Muscle of leg (tissue), 3 donors: ENCODE measurements at regions not wholly inside any gene's neighbourhood (a gene's known extent, or its start where the extent isn't known, plus 50 kb on each side); places are given as distances from the start of the nearest gene placed in this dataset.

Source experiments
- DNase-seq: peaks from one replicate; pipeline ENCODE4 v3.0.0; 2013
- H3K27ac ChIP-seq: one replicate; pipeline ENCODE4 v1.5.1; 2013; ENCODE audit warnings: mild to moderate bottlenecking, low read length, control low read depth
- H3K27me3 ChIP-seq: one replicate; pipeline ENCODE4 v1.6.1; 2013; ENCODE audit warnings: low read length; ENCODE audit not compliant: control insufficient read depth, insufficient read depth
- H3K36me3 ChIP-seq: one replicate; pipeline ENCODE4 v1.6.1; 2013; ENCODE audit warnings: low read length; ENCODE audit not compliant: control insufficient read depth, insufficient read depth
- H3K4me1 ChIP-seq: one replicate; pipeline ENCODE4 v1.6.1; 2013; ENCODE audit warnings: low read length; ENCODE audit not compliant: control insufficient read depth, insufficient read depth
- H3K4me3 ChIP-seq: one replicate; pipeline ENCODE4 v1.5.1; 2013; ENCODE audit warnings: low read length, control low read depth
- H3K9me3 ChIP-seq: replicated peaks from 2 replicates; pipeline ENCODE4 v1.6.1; 2013; ENCODE audit warnings: low read depth, low read length; ENCODE audit not compliant: control insufficient read depth
- WGBS: methylation state at CpG from one replicate; pipeline ENCODE4 v1.1.5; 2013; ENCODE audit warnings: missing lambda C conversion rate; ENCODE audit not compliant: insufficient coverage; 5-methylcytosine and 5-hydroxymethylcytosine counted together

GRCh38 chr14:61965030-61965745 lies 203.0 kb downstream of the SNAPC1 start:
- Histone ChIP-seq H3K27me3 (no peaks in the 10 kb centered on the region), H3K4me1 (no peaks in the 10 kb centered on the region), H3K27ac (no peak overlapping the region), H3K36me3 (no peaks in the 10 kb centered on the region), H3K9me3 (no peaks in the 10 kb centered on the region), H3K4me3 (no peak overlapping the region)
- WGBS, result no CpG with 5 or more reads among the region's 2 CpGs
- no peak for DNase-seq

GRCh38 chr14:61968207-61968606 lies 206.0 kb downstream of the SNAPC1 start:
- no peak overlapping the region for H3K27ac ChIP-seq

DNA sequence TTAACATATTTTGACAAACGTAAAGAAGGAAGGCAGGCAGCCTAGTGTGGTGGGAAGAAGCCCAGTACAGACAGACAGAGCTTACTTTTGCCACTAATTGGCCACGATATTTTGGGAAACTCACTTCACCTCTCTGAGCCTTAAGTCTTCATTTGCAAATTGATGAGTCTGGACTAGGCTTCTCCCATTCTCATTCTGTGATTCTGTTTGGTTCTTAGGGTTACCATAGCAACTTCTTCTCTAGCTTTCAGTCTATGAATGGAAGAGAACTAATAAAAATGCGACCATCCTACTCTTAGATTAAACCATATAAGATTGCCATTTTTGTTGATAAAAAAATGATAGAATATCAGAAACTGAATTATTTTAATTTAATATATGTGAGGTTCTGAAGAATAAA lies 210.5 kb downstream of the SNAPC1 start:
- no peak overlapping the region for H3K4me3 ChIP-seq
- H3K4me1 ChIP-seq, result no peaks in the 10 kb centered on the region
- no peaks in the 10 kb centered on the region for H3K27me3 ChIP-seq
- DNase-seq, result no peak
- no peaks in the 10 kb centered on the region for H3K36me3 ChIP-seq
- WGBS, result no CpG with 5 or more reads among the region's 3 CpGs
- H3K27ac ChIP-seq, result no peak overlapping the region
- peaks cover 7% of the 10 kb centered on the region for H3K9me3 ChIP-seq

More at GRCh38 chr14:61968207-61968606, 206.0 kb downstream of the SNAPC1 start:
- Histone ChIP-seq H3K4me1 (no peaks in the 10 kb centered on the region), H3K36me3 (no peaks in the 10 kb centered on the region), H3K4me3 (no peak overlapping the region), H3K9me3 (no peaks in the 10 kb centered on the region), H3K27me3 (no peaks in the 10 kb centered on the region)
- DNase-seq, result no peak
- 94% methylated on average over 2 of the region's 2 CpGs for WGBS

- Histone ChIP-seq H3K9me3 (peaks cover 7% of the 10 kb centered on the region), H3K4me1 (no peaks in the 10 kb centered on the region), H3K27me3 (no peaks in the 10 kb centered on the region), H3K27ac (no peak overlapping the region), H3K36me3 (no peaks in the 10 kb centered on the region), H3K4me3 (no peak overlapping the region)
- no peak for DNase-seq
- WGBS, result 90% methylated on average over 5 of the region's 5 CpGs
These were observed 211.8 kb downstream of the SNAPC1 start for GRCh38 chr14:61973981-61974380.

GRCh38 chr14:61977217-61977616 lies 215.0 kb downstream of the SNAPC1 start:
- Histone ChIP-seq H3K27ac (no peak overlapping the region), H3K4me3 (no peak overlapping the region), H3K4me1 (no peaks in the 10 kb centered on the region), H3K9me3 (peaks cover 7% of the 10 kb centered on the region), H3K27me3 (no peaks in the 10 kb centered on the region), H3K36me3 (no peaks in the 10 kb centered on the region)
- DNase-seq, result no peak

DNA sequence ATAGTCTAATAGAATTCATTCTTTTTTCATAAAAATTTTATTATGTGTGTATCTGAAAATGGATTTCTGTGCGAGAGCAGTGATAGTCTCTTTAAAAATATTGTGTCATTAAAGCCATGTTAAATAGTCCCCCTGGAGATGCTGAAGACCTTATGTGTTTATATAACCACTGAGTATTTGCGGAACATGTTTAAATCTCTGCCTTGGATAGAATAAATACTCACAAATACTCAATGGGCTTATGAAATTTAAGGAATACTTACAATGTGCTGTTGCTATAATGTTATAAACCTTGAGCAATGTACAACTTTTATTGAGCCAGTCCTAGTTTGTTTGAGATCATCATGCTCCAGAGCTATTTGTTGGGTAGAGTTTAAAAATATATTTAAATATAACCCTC lies 226.0 kb downstream of the SNAPC1 start:
- no peak overlapping the region for H3K4me3 ChIP-seq
- no peaks in the 10 kb centered on the region for H3K4me1 ChIP-seq
- H3K9me3 ChIP-seq, result no peaks in the 10 kb centered on the region
- H3K27ac ChIP-seq, result no peak overlapping the region
- DNase-seq, result no peak
- H3K36me3 ChIP-seq, result no peaks in the 10 kb centered on the region
- no CpG with 5 or more reads among the region's 2 CpGs for WGBS
- no peaks in the 10 kb centered on the region for H3K27me3 ChIP-seq

DNA sequence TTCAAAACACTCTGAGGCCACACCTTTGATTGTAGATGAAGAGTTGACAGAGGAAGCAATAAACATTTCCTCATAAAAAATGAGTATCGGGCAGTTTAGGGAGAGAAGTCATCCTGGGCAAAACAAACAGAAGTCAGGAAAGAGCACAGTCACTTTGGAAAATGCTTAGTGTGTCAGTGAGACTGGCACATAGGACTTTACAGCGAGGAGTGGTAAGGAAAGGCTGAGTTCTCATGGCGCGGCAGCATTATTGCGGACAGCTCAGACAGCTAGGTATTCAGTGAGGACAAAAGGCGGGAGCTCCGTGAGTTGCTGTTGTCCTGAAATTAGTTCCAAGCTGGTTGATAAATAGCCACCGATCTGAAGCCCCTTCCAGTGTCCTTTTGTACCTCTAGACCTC lies 229.9 kb downstream of the SNAPC1 start:
- H3K27me3 ChIP-seq, result no peaks in the 10 kb centered on the region
- H3K27ac ChIP-seq, result no peak overlapping the region
- H3K4me1 ChIP-seq, result no peaks in the 10 kb centered on the region
- no peaks in the 10 kb centered on the region for H3K36me3 ChIP-seq
- no peak overlapping the region for H3K4me3 ChIP-seq
- no peak for DNase-seq
- no peaks in the 10 kb centered on the region for H3K9me3 ChIP-seq
- WGBS, result 71% methylated on average over 4 of the region's 8 CpGs

GRCh38 chr14:61992926-61993325 lies 230.7 kb downstream of the SNAPC1 start:
- Histone ChIP-seq H3K9me3 (no peaks in the 10 kb centered on the region), H3K27ac (no peak overlapping the region), H3K4me3 (no peak overlapping the region), H3K36me3 (no peaks in the 10 kb centered on the region), H3K4me1 (no peaks in the 10 kb centered on the region), H3K27me3 (no peaks in the 10 kb centered on the region)
- DNase-seq, result no peak
- no CpG with 5 or more reads among the region's 2 CpGs for WGBS

GRCh38 chr14:61994589-61994988 lies 232.4 kb downstream of the SNAPC1 start:
- WGBS, result 91% methylated on average over 1 of the region's 1 CpG
- Histone ChIP-seq H3K27me3 (no peaks in the 10 kb centered on the region), H3K4me1 (no peaks in the 10 kb centered on the region), H3K4me3 (no peak overlapping the region), H3K36me3 (no peaks in the 10 kb centered on the region), H3K27ac (no peak overlapping the region), H3K9me3 (no peaks in the 10 kb centered on the region)
- no peak for DNase-seq

DNA sequence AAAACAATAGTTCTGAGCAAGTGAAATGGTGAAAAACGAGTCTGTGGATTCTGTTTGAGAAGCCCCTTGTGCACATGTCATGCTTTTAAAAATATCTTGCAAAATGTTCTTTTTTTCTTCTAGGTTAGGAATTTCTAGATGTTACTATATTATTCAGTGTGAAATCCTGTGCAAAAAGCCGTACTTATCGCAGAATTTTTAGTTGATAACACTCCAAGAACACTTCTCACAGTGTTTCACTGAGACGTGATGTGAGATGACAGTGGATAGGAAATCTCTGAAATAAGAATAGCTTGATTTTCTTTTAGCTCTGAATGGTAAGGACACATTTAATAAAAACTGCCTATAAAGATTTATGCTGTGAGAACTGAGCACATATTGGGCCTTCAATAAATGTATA lies 234.5 kb downstream of the SNAPC1 start:
- no peaks in the 10 kb centered on the region for H3K4me1 ChIP-seq
- no CpG with 5 or more reads among the region's 4 CpGs for WGBS

DNA sequence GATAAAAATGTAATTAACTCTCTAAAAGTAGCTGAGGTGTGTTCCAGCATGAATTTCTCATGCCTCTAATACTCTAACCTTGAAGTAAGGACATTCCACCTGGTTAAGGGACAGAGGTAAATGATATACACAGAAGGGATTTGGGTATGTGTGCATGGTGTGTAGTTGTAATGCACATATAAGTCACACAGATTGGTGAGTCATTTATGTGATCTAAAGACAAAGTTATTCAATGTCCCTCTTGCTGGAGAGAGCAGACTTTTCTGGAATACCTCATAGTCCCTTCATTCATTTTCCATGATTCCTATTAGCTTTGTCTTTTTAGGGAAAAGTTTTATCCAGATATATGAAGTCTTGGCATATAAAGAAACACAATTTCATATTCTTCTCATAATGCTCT lies 234.9 kb downstream of the SNAPC1 start:
- Histone ChIP-seq H3K36me3 (no peaks in the 10 kb centered on the region), H3K27ac (no peak overlapping the region), H3K9me3 (no peaks in the 10 kb centered on the region), H3K4me1 (no peaks in the 10 kb centered on the region), H3K27me3 (no peaks in the 10 kb centered on the region), H3K4me3 (no peak overlapping the region)
- no peak for DNase-seq

More for the DNA sequence above, 234.5 kb downstream of the SNAPC1 start:
- DNase-seq, result no peak
- Histone ChIP-seq H3K36me3 (no peaks in the 10 kb centered on the region), H3K27ac (no peak overlapping the region), H3K9me3 (no peaks in the 10 kb centered on the region), H3K4me3 (no peak overlapping the region), H3K27me3 (no peaks in the 10 kb centered on the region)
